Activated T-cell treated with anti-CD3 and anti-CD28 coated beads for 48 hours (primary cell): ENCODE measurements at regions not wholly inside any gene's neighbourhood (a gene's known extent, or its start where the extent isn't known, plus 50 kb on each side); places are given as distances from the start of the nearest gene placed in this dataset.

Source experiments
- DNase-seq: peaks from one replicate; pipeline ENCODE4 v3.0.0-alpha.2; 2020; ENCODE audit warnings: low read depth

DNA sequence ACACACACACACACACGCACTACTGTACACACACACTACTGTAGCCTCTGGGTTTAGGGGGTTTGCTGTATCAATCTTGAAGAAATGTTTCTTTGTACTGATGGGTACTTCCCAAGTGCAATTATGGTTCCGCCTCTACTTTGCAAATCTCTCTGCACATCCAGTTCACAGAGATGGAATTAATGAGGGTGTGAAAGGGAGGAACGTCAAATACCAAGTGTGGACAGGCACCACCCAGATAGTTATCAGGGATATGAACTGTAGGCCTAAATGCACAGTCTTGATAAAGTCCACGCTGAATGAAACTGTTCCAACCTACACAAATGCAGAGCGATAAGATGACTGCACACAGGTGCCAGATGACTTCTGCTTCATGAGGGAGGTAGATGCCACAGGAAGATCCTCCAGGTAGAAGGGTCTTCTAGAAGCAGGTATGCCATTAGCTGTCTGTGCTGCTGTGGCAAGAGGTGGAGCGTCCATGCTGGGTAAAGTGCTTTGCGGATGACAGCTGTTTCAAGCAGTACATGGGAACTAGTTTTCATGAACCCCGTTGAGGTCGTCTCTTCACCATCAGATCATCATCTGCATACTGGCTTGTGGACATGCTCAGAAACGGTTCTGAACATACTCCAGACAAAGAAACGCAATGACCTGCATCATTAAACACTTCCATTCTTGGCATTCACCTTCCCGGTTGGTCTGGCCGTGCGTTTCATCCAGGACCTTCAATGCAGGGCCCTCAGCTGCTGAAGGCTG lies 314.3 kb upstream of the RTL1 start:
- DNase-seq, result no peak

DNA sequence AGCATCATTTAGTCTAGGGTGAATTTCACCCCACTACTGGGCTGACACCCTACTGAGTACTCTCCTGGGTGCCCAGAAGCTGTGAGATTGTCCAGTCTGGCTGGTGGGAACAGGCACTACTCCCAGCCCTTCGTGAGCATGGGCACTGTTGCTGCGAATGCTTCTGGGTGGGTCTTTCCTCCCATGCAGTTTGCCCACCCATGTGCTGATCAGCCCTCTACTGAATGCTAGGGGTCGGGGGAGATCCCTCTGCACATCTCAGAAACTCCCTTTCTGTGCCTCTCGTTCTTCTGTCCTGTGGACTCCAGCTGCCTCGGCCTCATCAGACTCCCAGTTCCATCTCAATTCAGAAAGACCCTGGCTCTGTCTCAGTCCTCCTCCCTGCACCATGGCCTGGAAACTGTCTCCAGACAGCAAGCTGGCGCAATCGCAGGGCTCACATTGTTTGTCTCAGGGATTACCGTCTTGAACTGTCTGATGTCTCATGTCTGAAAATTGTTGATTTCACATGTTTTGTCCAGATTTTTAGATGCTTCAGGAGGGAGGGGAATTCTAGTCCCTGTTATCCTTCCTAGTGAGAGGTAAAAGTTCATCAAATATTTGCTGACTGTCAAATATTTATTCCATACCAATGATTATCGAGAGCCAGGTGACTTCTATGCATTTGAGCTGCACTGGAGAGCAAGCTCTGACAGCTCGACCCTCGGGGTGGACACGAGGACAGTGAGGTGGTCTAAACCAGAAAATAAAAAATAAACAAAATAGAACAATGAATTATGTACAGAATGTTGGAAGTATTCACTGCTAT lies 316.6 kb upstream of the RTL1 start:
- DNase-seq, result no peak

GRCh38 chr14:101220921-101221510 lies 317.5 kb upstream of the RTL1 start:
- DNase-seq, result no peak

DNA sequence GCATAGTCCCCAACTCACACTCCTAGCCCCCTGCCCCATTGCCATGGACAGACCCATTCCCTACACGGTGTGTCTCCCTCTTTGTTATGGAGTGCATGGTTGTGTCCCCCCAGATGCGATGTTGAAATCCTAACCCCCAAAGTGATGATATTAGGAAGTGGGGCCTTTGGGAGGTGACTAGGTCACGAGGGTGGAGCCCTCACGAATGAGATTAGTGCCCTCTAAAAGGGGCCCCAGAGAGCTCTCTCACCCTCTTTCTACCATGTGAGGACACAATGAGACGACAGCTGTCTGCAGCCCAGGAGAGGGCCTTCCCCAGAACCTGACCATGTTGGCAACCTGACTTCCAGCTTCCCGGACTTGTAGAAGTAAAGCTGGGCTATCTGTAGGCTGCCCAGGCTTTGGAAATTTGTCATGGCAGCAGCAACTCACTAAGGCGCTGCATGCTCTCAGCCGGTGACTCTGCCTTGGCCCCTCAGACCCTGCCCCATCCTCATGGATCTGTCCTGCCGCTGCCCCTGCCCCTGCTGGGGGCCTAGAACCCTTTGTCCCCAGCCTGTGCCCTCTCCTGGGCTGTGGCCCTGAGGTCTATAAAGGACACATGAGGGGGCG lies 318.1 kb upstream of the RTL1 start:
- no peak for DNase-seq

DNA sequence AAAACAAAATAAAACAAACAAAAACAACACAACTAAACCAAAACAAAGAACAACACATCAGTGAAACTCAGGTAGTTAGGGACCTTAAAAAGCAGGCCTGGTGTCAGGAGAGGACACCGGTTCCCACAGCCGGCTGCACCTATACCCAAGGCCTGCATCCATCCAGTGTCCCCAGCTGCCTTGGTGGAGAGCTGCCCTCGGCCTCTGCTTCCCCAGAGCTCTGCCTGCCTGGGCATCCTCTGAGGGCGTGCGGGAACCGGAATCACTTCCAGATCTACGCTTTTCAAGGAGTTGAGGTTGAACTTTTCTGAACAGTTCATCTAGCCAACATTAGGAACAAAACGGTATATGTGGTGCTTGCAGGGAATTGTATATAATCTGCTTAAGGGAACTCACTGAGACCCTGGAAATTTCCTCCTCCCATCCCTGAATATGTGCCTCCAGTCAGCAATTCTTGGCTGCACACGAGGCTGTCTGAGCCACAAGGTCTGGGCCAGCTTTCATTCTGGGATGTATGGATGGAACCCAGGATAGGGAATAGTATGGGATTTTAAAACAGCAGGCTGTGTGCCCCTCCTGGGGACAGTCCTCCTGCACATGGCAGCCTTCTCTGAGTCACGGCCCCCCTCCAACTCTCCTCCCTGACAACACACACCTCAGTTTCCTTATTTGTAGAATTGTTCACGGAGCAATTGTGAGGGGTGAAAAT lies 319.0 kb upstream of the RTL1 start:
- DNase-seq, result no peak

GRCh38 chr14:101223127-101223526 lies 319.6 kb upstream of the RTL1 start:
- DNase-seq, result no peak

DNA sequence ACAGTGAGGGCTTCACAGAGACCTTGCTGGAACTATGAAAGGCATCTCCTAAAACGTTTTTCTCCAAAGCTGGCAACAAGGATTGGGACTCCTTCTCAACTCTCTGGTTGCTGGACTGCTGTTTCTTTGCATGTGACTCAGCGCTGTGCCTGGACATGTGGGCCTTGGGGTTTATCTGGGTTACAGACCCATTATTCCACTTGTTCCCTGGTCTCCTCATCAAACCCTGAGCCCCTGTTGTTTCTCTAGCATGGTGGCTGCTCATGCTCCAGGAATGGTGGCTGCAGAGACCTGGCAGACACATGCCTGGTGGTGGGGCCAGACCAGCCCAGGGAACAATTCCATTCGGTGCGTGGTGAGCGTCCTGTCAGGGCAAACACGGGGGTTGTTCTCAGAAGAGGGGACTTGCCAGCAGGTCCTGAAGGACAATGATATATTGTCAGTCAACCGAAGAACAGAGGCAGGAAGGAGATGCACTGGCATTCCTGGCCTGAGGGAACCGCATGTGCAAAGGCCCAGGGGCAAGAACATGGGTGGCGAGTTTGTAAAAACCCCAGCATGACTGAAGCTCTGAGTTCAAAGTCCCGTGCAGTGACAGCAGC lies 320.1 kb upstream of the RTL1 start:
- DNase-seq, result no peak

- no peak for DNase-seq
These were observed 321.0 kb upstream of the RTL1 start for GRCh38 chr14:101224356-101225156.

DNA sequence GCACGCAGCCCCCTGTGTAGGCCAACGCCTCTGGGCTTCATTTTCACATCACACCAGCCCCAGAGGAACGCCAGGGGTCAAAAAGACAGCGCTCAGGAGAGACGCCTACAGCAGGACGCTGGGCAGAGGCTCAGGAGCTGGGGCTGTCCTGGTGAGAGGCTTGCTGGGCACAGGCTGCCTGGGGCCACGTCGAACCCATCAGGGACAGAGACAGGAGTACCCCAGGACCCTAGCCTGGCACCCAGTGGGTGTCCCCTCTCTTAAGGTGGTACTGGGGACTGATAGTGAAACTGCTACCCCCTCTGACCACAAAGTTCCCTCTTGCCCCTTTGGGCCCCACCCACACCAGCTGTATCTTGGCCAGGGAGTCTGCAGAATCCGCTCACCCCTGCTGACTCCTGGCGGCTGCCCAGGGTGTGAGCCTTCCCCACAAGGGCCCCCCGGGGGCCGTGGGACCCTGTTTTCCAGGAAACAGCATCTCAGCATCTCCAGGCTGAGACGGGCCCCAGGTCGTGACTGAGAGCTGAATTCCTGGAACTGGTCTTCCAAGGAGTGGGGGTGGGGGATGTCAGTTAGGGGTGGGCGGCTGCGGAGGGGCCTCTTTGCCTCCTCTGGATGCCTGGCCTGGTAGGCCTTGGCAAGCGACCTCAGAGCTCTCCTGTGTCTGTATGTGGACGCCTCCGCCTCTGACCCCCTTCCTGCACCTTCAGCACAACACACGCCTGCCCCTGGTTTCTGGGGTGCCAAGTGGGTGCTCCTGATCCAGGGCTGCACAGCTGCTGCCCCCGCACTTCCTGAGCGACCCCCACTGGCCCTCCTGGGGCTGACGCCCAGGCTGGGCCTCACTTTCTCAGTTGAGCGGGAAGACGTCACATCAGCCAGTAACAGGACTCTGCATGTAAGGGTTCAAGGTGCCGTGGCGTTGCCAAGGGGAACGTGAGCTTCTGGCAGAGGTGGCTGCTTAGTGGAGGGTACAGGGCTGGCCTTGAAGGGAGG lies 321.9 kb upstream of the RTL1 start:
- no peak for DNase-seq

DNA sequence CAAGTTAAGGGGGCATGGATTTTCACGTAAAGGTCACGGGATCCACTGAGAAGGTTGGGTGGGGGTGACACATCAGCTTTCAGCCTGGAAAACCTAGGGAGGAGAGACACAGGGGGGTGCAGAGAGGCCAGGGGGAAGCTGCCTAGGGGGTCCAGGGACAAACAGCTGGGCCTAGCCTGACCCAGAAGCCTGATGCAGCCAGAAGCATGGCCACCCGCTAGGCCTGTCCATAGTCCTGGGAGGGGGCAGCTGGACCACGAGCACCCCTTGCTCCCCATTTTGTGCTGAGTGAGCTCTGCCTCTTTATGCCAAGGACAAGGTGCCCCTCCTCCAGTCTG lies 322.7 kb upstream of the RTL1 start:
- DNase-seq, result no peak

DNA sequence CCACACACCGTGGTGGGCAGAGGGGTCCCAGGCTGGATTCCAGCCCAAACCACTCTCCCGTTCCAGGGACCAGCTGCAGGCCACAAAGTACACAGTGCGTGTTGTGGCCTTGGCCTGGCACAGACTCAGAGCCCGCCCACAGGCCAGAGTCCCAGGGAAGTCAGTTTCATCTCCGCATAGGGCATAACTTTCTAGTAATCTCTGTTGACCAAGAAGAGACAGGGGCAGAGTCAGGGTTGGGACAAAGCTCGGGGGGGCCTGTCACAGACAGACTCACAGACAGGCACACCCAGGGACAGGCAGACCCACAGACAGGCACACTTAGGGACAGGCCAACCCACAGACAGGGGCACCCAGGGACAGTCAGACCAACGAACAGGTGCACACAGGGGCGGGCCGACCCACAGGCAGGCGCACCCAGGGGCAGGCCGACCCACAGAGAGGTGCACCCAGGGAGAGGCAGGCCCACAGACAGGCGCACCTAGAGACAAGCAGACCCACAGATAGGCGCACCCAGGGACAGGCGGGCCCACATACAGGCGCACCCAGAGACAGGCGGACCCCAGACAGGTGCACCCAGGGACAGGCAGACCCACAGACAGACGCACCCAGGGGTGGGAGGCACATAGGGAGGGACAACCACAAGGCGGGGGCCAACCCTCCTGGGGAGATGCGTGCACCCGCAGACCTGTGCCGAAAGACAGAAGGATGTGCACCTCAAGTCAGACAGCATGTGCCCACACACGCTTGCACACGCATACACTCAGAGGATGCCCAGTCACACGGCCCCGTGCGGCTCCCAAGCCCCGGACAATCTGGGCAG lies 323.3 kb upstream of the RTL1 start:
- no peak for DNase-seq

GRCh38 chr14:101227611-101228594 lies 324.4 kb upstream of the RTL1 start:
- no peak for DNase-seq

DNA sequence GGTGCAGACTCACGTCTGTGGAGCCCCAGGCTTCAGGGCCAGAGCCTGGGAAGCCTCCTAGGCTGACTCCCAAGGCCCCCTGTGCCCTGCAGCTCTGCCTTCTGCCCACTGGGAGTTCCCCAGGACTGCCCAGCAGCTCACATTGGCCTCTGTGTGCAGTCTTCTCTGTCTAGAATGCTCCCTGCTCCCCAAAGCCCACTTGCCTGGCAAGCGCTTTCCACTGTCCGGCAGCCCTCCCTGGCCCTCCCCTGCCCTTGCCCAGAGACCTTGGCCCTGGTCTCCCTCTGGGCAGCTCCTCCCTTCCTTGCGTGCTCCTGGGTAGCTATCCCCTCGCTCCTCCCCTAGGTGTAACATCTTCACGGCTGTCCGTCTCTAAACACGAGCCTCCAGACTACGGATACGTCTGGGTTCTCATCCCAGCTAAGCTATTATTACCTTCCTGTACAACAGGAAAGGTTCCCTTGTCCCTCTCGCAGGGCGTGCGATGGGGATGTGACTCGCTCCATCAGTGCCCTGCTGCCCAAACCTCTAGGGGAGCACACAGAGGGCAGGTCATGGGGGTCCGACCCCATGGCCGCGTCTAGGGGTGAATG lies 325.5 kb upstream of the RTL1 start:
- no peak for DNase-seq

DNA sequence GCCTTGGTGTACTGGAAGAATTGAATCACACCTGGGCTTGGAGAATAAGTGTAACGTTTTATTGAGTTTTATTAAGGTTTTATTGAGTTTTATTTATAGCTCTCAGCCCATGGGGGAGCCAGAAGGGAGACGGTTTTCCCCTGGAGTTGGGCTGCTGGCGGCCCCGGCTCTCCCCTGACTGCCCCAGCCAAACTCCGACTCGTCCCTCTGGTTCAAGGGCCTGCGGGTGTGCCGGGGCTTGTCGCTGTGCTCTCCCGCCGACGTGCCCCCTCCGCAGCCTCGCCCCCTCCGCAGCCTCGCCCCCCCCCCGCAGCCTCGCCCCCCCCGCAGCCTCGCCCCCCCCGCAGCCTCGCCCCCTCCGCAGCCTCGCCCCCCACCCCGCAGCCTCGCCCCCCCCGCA lies 326.1 kb upstream of the RTL1 start:
- no peak for DNase-seq

DNA sequence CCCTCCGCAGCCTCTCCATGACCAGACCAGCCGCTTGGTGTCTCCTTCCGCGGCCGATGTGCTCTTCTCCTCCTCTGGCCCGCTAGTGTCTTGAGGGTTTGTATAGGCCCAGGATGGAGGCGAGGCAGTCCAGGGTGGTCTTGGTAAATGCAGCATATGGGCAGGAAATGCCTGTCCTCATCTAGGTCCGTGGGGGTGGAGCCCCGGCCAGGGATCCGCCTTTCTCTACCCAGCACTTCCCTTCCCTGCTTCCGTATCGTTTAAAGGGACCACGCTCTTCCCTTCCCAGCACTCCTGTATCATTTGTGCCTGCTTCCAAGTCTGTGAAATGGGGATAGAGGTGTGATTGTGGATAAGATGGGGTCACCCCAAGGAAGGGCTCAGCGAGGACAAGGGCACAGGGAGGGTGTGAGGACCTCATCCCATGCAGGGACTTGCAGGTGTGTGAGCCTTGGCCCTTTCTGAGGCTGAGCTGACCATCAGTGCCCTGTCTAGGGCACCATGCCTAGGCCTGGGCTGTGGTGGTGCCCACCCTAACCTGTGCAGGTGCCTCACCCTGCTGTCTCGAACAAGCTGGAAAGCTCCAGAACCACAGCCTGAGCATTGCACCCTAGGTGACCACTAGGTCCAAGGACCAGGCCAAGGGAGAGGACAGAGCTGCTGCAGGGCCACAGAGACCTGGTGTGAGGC lies 326.8 kb upstream of the RTL1 start:
- DNase-seq, result no peak

DNA sequence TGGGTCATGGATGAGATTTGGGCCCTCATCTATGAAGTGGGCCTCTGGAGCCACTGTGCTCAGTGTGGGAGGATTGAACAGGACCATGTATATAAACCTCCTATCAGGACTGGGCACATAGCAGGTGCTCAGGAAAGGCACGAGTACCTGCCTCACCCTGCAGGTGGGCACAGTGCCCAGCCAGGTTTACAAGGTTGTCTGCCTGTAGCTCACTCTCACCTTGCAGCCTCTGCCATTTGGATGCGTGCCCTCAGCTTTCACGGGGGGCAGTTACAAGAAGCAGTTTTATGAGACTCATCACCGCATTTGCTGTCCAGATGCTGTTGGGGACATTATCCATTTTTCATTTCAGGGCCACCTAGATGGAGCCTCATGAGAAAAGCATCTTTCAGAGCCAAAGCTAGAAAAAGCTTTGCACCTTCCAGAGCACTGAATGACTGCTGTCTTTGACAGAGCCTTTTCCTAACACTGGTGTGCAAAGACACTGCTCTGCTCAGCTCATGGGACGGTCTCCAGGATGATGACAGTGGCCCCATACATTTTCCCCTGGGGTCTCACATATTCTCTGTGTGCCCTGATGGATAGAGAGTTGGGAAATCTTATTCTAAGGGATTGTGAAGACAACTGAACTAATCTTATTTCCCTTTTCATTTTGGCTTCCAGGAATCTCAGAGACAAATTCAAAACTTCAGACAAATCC lies 327.5 kb upstream of the RTL1 start:
- no peak for DNase-seq
